HG03064 (cell line): ENCODE measurements at regions not wholly inside any gene's neighbourhood (a gene's known extent, or its start where the extent isn't known, plus 50 kb on each side); places are given as distances from the start of the nearest gene placed in this dataset.

Experiments
- ATAC-seq: cut with Tn5 transposase; IDR thresholded peaks from one replicate; pipeline ENCODE4 v1.9.1; 2021; ENCODE audit warnings: low read depth; ENCODE audit not compliant: unreplicated experiment

DNA sequence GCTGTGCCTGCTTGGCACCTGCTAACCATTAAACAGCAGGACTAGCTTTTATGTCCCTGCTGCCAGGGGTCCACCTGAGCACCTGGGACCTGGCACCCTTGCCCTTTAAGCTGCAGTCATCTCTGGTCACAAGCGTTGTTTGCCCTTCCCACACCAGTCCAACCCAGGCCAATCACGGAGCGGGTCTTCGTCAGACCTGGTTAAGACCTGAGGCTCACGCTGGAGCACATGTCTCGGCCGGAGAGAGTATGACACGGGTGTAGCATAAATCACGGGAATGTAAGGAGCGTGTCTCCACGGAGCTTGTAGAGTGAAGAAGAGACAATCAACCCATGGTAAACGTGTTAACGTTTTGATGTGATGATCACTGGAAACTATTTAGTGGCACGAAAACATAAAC, 847.3 kb downstream of the BRD1 start:
- no peak for ATAC-seq

DNA sequence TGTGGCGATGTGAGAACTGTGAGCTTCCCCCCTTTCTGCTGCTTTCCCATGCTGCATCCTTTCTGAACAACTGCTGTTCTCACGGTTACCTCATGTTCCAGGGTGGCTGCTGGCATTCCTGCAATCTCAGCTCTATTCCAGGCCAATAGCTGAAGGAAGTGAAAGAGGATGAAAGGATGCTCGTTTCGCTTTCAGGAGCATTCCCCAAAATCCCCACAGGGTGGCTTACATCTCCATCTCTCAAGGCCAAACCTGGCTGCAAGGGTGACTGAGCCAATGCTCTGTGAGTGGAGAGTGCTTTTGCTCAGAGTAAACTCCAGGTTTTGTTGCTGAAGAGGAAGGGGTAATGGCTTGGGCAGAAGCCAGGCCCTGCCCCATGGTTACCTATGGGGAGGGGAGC, 848.2 kb downstream of the BRD1 start:
- no peak for ATAC-seq

DNA sequence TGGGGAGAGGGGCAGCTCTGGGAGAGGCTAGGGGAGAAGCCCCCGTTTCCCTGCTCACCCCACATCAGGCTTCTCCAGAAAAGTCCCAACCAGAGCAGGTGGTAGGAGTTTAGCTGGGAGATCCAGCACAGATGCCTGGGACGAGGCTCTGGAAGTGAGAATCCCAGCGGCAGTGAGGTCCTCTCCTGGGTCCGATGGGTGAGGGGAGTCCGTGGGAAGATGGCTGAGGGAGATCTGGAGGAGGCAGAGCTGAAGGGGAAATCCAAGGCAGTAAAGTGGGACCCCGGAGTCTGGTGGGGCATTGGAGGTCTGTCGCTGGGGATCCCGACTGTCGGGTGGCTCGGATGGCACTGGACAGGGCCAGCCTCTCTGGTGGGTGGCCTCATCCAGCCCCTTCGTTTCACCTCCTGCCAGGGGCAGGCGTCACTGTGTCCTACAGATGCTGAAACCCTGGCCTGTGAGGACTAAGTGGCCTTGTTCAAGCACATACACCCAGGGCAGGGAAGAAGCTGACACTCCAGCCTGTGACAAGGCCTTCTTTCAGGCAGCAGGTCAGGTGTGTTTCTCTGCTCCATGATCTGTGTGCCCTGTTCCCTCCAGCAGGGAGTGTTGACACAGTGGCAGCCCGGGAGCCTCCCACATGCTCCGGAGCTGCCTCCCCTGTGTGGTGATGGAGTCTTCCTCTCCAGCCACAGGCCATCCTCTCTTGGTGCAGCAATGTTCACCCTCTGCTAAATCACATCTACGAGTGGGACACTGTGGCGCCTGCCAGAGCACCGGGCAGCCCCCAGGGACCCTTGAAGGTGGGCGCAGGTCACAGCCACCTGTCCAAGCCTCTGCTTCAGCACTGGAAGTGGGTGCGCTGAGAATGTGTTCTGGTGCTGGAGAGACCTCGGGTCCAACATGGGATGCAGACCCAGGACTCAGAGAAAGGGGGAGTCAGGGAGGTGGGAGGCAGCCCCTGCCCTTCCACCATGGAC, 850.8 kb downstream of the BRD1 start:
- ATAC-seq, result no peak

DNA sequence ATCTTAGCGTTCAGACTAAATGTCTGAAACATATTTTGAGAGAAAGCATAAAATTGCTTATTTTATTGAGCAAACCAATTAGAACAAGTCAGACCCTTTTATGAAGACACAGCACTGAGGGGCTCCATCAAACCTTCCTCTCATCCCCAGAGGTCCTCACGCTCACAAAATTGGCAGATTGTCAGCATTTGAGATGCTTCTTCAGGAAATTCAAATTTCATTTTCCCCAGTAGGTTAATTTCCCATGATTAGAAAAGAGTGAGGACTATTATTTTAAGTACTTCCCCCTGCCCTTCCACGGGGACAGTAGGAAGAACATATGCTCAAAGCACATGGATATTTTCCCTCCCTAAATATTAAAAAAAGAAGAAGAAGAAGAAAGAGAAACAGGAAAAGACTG, 851.8 kb downstream of the BRD1 start:
- ATAC-seq, result no peak

DNA sequence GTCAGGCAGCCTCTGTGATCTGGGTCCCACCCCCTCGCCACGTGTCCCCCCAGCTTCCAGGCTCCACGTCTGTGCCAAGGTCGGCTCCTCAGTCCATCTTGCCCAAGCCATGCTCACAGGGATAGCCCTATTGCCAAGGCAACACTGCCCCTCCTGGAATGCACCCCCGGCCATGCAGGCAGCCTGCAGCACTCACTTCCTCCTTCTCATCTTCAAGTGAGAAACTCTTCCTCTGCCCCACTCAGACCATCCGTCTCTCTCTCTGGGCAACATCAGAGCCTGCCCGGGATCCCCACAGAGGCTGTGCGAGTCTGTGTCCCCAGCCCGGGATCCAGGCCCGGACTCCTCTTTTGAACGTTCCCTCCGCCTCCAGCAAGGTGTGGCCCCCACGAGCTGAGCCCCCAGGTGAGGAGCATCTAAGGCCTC, 852.3 kb downstream of the BRD1 start:
- no peak for ATAC-seq

DNA sequence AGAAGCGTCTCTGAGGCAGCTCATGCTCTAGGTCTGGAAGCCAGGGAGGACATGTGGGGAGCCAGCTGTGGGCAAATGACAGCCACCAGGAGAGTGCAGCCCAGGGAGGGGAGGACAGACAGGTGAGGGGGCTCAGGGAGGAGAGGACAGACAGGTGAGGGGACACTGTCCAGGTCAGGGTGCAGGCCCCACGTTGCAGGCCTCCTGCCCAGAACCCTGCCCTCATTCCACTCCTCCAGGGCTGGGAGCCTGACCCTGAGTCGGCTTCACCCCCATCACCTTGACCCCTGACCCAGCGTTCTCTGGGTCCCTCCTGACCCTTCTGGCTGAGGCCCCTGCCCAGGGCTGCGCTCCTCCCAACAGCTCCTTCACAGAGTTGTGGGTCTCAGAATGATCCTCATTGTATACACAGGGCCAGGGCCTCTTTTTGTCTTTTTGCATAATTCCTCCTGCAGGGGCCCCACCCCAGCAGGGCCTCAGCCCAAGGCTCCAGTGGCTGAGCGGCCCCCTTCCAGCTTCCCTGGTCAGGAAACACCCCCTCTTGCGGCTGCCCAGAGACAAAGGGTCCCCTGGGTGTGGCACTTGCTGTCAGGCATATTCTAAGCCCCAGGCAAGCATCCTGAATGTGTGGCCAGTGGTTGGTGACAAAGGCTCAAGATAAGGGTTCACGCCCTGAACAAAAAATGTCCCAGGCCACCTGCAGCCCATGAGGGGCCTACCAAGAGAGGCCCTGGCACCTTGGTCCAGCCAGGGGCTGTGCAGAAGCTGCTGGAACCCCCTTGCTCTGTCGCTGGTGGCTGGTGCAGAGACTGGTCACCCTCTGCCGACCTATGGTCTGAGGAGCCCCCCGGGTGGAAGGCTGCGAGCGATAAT, 853.0 kb downstream of the BRD1 start:
- ATAC-seq, result no peak

DNA sequence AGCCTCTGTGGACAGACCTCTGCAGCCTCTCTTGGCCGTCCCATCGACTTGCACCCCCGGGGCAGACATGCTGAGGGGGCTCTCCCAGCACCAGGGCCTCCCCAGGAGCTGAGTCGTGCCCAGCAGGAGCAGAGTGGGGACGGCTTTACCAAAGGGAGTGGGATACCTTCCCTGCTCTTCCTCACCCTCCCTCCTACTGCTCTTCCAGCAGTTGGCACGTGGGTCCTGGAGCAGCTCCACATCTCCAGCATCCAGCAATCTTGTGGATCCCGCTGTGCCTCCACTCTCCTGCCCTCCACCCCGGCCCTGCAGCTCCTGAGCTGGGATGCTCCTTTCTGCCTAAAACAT, 854.0 kb downstream of the BRD1 start:
- ATAC-seq, result no peak

DNA sequence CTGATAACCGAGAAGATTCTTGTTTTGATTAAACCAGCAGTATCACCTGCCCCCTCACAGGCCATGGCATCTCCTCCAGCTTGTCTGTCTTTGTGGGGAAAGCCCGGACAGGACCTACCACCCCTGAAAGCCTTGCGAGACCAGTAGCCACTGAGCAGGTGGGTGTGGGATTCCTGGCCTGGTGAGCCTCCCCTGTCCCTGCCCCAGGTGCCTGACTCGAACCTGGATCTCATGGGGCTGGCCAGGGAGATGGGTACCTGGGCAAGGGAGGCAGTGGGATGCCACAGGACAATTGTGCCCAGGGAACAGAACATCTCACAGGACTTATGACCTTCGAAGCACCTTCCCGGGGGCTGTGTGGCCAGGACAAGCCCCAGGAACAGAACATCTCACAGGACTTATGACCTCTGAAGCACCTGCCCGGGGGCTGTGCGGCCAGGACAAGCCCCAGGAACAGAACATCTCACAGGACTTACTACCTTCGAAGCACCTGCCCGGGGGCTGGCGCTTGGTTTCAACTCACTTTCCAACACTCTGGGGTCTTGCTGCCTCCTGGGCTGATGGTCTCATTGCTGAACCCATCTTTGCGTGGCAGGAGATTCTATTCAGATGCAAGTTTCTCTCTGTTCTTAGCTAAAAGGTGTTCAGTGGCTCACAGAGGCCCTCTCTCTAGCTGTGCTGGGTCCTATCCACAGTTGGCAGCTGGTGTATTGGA, 854.5 kb downstream of the BRD1 start:
- no peak for ATAC-seq

DNA sequence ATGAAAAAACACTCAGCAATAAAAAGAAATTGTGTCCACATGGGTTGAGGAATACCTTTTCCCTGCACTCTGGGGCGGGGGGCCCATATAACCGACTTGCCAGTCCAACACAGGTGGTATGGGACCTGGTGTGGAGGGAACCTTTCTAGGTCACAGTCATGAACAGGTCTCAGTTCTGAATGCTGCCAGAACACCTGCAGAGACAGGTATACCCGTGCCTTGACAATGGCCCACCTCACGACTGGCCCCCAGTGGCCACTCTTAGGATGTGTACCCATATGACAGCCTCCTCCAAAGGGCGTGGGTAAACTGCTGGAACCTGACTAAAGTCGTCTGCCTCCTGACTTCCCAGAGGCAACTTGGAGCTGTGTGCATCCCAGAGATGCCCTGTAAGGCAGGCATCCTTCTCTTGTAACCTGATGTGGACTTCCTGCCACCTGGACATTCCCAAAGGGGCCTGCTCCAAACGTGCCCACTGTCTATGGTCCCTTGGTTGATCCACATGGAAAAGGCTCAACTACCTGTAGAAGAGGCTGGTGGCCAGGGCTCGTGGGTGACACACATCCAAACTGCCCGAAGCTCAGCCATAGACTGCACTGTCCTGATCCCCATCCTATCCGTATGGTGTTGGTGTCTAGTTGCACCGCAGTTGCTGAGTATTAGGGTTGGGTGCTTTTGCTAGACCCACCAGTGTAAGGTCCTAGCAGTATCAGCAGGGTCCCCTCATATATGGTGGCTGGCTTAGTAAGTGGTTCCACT, 859.3 kb downstream of the BRD1 start:
- ATAC-seq, result no peak

DNA sequence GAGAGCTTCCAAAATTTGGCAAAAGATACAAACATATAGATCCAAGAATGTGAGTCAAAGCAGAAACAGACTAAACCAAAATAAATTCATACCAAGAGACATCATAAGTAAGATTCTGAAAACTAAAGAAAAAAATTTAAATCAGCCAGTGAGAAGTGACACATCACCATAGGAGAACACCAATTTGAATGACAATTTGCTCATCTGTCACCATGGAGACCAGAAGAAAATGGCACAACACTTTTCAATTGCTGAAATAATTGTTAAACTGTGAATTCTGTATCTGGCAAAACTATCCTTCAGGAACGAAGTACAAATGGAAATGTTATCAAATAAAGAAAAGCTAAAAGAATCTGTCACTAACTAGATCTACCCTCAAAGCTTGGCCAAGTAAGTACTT, 864.3 kb downstream of the BRD1 start:
- no peak for ATAC-seq

DNA sequence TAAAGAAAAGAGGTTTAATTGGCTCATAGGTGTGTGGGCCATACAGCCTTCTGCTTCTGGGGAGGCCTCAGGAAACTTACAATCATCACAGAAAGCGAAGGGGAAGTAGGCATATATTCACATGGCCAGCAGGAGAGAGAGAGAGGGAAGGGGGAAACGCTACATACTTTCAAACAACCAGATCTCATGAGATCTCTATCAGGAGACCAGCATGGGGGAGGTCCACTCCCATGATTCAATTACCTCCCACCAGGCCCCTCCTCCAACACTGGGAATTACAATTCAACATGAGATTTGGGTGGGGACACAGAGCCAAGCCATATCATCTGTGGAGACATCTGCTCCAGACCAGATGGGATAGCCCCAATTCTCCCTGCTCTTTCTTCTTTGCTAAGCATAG, 866.0 kb downstream of the BRD1 start:
- no peak for ATAC-seq

DNA sequence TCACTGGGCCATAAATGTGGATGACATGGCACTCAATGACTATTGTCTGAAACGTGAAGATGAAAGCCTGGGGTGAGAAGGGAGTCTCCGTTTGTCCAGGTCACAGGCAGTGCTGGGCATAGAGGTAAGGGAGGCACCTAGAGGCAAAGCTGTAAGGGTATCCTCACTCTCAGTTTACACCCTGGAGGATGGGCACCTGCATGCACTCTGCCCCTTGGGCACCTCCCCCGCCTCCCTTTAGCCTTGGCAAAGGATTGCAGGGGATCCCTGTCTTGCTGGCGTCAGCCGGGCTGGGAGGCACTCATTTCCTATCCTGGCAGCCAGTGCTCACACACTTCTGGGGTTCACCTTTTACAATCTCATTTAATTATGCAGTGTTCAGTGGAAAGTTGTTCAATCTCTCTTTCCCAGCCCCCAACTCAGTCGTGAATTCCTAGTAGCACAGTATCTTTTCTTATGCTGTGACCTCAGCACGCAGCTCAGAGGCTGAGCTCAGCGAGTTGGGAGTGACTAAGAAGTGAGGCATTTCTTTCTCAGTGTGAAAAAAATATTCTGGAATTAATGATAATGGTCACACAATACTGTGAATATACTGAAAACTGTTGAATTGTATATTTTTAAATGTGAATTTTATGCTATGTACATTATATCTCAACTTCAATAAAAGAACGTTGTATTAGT, 866.6 kb downstream of the BRD1 start:
- ATAC-seq, result no peak

DNA sequence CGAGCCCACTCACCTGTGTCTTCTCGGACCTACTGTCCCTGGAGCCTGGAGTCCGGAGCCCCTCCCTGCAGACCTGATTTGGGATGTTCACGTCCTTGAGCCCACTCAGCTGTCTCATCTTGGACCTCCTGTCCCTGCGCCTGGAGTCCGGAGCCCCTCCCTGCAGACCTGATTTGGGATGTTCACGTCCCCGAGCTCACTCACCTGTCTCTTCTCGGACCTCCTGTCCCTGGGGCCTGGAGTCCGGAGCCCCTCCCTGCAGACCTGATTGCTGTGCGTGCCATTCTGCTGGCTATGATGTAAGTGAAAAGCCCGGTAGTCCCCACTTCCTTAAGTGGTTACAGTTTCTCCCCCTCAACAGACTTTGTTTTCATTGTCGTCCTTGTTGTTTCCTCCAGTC, 867.1 kb downstream of the BRD1 start:
- ATAC-seq, result no peak

DNA sequence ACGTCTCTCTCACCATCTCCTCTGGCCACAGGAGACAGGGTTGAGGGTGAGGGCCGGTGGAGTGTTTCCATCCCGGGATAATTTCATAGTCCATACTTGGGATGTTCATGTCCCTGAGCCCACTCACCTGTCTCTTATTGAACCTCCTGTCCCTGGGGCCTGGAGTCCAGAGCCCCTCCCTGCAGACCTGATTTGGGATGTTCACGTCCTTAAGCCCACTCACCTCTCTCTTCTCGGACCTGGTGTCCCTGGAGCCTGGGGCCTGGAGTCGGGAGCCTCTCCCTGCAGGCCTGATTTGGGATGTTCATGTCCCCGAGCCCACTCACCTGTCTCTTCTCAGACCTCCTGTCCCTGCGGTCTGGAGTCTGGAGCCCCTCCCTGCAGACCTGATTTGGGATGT, 868.2 kb downstream of the BRD1 start:
- ATAC-seq, result no peak

DNA sequence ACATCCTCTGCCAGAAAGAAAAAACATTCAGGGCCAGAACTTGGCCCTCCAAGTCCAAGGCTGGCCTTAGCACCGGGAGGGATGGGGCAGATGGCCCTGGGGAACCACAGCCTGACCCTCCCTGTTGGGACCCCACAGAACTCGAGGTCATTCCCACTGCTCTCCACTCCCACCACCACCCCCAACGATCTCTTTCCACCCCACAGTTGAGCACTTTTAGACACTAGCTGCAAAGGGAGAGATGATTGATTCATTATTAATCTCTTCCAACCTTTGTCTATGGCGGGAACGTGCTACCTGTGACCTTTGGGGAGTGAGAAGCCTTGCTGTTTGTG, 869.7 kb downstream of the BRD1 start:
- ATAC-seq, result no peak

DNA sequence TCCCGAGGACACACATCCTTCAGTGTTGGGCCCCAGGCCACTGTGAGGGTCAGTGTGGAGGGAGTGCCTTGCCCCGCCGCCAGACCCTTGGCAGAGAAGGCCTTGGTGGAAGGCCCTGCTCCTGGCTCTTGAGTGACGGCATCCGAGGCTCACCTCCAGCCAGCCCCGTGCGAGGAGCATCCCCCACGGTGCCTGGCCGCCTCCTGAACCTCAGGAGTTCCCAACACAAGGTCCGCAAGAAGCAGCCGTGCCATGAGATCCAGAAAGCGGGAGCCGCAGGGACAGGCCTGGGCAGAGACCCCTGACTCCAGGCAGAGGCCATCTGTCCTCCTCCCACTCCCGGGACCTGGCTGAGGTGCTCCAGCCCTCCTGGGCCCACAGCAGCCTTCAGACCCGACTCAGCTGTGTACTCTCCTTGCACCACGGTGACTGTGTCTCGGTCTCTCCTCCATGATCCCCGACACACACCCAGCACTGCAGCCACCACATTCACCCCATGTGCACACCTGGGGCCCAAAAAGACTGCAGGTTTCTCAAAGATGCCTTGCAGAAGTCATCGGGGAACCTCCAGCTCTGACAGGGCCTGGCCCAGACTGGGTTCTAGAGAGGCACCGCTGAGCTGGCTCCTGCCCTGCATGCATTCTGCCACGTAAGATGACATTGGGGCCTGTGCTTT, 870.2 kb downstream of the BRD1 start:
- no peak for ATAC-seq

DNA sequence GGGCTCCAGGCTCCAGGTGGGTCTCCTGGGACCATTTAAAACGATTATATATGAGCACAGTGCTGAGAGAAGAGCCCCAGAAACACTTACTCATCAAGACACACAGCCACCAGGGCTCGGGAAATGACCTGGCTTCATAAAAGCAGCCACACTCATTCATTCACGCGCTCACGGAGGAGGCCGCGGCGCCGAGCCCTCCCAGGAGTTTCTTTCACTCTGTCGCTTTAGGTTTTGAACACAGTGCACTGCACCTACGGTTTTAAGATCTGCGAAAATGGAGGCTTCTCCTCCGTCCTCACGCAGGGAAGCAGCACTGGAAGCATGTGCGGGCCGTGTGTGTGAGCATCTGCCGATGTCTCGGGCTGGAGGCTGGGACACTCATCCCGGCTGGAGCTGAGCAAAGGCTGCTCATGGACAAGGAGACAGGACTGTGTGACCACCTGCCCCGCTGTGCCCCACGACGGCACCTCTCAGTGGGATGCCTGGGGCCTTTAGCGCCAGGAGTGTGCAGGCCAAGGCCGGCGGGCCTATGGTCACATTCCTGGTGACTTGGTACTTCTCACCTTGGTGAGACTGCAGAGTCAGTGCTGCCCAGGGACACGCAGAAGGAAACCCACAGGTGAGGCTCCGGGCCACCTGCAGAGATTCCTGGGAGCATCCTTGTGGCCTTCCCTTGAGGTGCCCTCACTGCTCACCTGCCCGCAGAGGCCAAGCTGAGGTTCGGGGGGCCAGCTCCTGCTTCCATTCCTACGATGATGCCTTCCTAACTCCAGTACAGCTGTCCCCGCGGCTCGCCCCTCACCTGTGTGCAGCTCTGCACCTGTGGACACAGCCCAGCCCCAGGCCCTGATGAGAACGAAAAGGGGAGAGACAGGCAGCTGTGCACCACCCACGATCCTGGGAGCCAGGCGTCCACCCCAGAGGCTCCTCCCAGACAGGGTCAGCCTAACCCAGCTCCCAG, 872.0 kb downstream of the BRD1 start:
- no peak for ATAC-seq

DNA sequence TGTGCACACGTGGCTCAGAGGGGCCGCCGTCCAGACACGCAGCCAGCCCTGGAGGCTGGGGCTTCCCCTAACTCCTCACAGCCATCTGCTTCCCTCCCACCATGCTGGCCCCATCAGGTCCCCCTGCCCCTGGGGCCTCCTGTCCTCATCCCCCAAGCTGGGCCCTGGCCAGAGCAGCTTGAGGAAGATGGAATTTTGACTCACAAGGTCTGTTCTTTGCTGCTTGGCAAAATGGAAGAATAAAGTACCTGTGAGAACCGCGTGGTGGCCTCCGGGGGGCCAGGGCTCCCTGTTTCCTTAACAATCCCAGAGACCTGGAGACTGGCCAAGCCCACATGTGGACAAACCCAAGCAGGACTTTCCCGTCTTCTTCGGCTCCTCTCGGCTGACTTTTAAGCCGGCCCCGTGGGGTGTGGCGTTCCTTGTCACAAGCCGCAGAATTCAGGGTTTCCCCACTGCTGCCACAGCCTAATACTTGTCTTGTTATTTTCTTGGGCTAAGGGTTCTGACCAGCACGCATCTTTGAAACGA, 872.8 kb downstream of the BRD1 start:
- ATAC-seq, result no peak
